ENCODE measurements at regions not wholly inside any gene's neighbourhood (a gene's known extent, or its start where the extent isn't known, plus 50 kb on each side); places are given as distances from the start of the nearest gene placed in this dataset.

DNA sequence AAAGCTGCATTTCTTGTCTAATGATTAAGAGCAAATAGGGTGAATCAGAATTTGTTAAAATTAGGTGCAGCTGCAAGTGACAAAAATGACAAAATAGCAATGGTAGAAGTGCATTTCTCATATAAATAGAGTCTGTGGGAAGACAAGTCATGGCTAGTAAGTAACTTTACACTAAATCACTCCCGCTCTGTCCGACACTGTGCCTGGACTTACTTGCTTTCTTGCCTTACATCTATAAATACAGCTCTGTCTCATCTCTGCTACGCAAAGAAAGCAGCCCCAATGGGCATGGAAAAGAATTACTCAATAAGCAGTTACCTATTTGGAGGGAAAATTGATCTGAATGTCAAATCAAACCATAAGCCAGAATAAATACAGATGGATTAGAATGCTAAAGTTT lies 245.4 kb upstream of the KRR1 start:
- Histone ChIP-seq H3K27ac (ENCODE audit: low read depth in 2 of 2, low read length in 1 of 2) (no peak overlapping the region), H3K4me2 (no peak overlapping the region), H3K4me3 (ENCODE audit: low read depth in 2 of 2, low read length in 1 of 2) (no peak overlapping the region), H3K9me3 (no peaks in the 10 kb centered on the region), H3K27me3 (ENCODE audit: insufficient read depth) (no peaks in the 10 kb centered on the region), H3K9me2 (no peaks in the 10 kb centered on the region), H4K20me1 (ENCODE audit: insufficient read depth) (no peaks in the 10 kb centered on the region), H3K36me3 (replicated peaks in 1 of 2; ENCODE audit: control insufficient read depth in 1 of 2, insufficient read depth in 2 of 2, low read length in 1 of 2) (no peaks in the 10 kb centered on the region), H3K4me1 (ENCODE audit: control insufficient read depth in 1 of 2, insufficient read depth in 2 of 2, low read depth in 1 of 2, low read length in 1 of 2) (peaks cover 6 to 14% of the 10 kb centered on the region in 2 experiments; a peak in 3 of 4 replicates), H3F3A (replicated peaks; ENCODE audit: insufficient read depth) (peaks cover 12% of the 10 kb centered on the region), H2AFZ (ENCODE audit: low read depth) (no peak overlapping the region), H3K9ac (no peak overlapping the region), H3K79me2 (ENCODE audit: insufficient read depth) (no peaks in the 10 kb centered on the region)
- ChIA-PET CTCF (no interaction called here), POLR2A (no interaction called here)
- 93% methylated on average over 3 of the region's 3 CpGs for WGBS (ENCODE audit: low lambda C conversion rate)
- DNase-seq, result no peak
- no peak for TF ChIP-seq YY1 (IDR thresholded peaks at IDR 0.05; ENCODE audit: low read depth)
- no peak for TF ChIP-seq FOXJ3 (CRISPR knock-in tag; IDR thresholded peaks at IDR 0.05)
- TF ChIP-seq POLR2AphosphoS5 (IDR thresholded peaks at IDR 0.05; ENCODE audit: low read depth, low read length), result no peak
- TF ChIP-seq MEF2A (IDR thresholded peaks at IDR 0.05; ENCODE audit: borderline replicate concordance, low read depth), result no peak
- TF ChIP-seq, protein P1, sequence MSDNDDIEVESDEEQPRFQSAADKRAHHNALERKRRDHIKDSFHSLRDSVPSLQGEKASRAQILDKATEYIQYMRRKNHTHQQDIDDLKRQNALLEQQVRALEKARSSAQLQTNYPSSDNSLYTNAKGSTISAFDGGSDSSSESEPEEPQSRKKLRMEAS (IDR thresholded peaks at IDR 0.05; ENCODE audit: low read depth), result no peak
- TF ChIP-seq SMC3 (IDR thresholded peaks at IDR 0.05; ENCODE audit: low read depth, low read length), result no peak
- no peak for TF ChIP-seq CHD2 (IDR thresholded peaks at IDR 0.05; ENCODE audit: low read length, partially characterized antibody)
- TF ChIP-seq ELF1 (IDR thresholded peaks at IDR 0.05), result no peak

DNA sequence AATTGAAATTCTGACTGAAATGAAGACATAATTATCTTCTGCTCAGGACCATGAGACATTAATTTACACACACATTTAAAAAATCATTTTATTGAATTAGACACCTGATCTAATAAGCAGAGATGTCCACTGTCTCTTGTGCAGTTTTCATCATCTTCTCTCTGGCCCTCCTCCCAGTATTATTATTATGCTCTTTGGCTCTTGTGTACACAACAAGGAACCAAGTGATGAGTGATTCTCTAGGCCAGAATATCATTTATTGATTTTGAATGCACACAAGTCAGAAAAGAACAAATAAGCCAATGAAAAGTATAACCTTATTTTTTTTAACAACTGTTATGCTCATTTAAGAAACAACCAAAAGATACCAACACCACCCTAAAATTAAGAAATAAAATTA lies 244.7 kb upstream of the KRR1 start:
- TF ChIP-seq MEF2A (IDR thresholded peaks at IDR 0.05; ENCODE audit: borderline replicate concordance, low read depth) (no peak), SMC3 (IDR thresholded peaks at IDR 0.05; ENCODE audit: low read depth, low read length) (no peak), RXRA (IDR thresholded peaks at IDR 0.05; ENCODE audit: borderline replicate concordance, low read depth) (no peak), JUND (IDR thresholded peaks at IDR 0.05) (no peak), RCOR1 (IDR thresholded peaks at IDR 0.05; ENCODE audit: low read length) (no peak), MXI1 (IDR thresholded peaks at IDR 0.05; ENCODE audit: low read depth, low read length) (no peak), TCF12 (IDR thresholded peaks at IDR 0.05) (no peak), FOSL2 (IDR thresholded peaks at IDR 0.05; ENCODE audit: borderline replicate concordance, low read depth) (no peak), TAF1 (IDR thresholded peaks at IDR 0.05; ENCODE audit: borderline replicate concordance, low read depth, low read length) (no peak), FOXJ3 (CRISPR knock-in tag; IDR thresholded peaks at IDR 0.05) (no peak), NFIC (IDR thresholded peaks at IDR 0.05; ENCODE audit: borderline replicate concordance) (no peak), NRF1 (IDR thresholded peaks at IDR 0.05; ENCODE audit: low read depth, low read length) (no peak), RFX5 (IDR thresholded peaks at IDR 0.05; ENCODE audit: low read length) (no peak)
- TF ChIP-seq, protein P1 (IDR thresholded peaks at IDR 0.05; ENCODE audit: low read depth), result no peak
- TF ChIP-seq, protein P2, sequence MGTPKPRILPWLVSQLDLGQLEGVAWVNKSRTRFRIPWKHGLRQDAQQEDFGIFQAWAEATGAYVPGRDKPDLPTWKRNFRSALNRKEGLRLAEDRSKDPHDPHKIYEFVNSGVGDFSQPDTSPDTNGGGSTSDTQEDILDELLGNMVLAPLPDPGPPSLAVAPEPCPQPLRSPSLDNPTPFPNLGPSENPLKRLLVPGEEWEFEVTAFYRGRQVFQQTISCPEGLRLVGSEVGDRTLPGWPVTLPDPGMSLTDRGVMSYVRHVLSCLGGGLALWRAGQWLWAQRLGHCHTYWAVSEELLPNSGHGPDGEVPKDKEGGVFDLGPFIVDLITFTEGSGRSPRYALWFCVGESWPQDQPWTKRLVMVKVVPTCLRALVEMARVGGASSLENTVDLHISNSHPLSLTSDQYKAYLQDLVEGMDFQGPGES (IDR thresholded peaks at IDR 0.05; ENCODE audit: low read depth, low read length), result no peak
- TF ChIP-seq, protein P3, sequence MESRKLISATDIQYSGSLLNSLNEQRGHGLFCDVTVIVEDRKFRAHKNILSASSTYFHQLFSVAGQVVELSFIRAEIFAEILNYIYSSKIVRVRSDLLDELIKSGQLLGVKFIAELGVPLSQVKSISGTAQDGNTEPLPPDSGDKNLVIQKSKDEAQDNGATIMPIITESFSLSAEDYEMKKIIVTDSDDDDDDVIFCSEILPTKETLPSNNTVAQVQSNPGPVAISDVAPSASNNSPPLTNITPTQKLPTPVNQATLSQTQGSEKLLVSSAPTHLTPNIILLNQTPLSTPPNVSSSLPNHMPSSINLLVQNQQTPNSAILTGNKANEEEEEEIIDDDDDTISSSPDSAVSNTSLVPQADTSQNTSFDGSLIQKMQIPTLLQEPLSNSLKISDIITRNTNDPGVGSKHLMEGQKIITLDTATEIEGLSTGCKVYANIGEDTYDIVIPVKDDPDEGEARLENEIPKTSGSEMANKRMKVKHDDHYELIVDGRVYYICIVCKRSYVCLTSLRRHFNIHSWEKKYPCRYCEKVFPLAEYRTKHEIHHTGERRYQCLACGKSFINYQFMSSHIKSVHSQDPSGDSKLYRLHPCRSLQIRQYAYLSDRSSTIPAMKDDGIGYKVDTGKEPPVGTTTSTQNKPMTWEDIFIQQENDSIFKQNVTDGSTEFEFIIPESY (IDR thresholded peaks at IDR 0.05; ENCODE audit: borderline replicate concordance, low read depth), result no peak
- TF ChIP-seq, protein P4, sequence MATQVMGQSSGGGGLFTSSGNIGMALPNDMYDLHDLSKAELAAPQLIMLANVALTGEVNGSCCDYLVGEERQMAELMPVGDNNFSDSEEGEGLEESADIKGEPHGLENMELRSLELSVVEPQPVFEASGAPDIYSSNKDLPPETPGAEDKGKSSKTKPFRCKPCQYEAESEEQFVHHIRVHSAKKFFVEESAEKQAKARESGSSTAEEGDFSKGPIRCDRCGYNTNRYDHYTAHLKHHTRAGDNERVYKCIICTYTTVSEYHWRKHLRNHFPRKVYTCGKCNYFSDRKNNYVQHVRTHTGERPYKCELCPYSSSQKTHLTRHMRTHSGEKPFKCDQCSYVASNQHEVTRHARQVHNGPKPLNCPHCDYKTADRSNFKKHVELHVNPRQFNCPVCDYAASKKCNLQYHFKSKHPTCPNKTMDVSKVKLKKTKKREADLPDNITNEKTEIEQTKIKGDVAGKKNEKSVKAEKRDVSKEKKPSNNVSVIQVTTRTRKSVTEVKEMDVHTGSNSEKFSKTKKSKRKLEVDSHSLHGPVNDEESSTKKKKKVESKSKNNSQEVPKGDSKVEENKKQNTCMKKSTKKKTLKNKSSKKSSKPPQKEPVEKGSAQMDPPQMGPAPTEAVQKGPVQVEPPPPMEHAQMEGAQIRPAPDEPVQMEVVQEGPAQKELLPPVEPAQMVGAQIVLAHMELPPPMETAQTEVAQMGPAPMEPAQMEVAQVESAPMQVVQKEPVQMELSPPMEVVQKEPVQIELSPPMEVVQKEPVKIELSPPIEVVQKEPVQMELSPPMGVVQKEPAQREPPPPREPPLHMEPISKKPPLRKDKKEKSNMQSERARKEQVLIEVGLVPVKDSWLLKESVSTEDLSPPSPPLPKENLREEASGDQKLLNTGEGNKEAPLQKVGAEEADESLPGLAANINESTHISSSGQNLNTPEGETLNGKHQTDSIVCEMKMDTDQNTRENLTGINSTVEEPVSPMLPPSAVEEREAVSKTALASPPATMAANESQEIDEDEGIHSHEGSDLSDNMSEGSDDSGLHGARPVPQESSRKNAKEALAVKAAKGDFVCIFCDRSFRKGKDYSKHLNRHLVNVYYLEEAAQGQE (IDR thresholded peaks at IDR 0.05; ENCODE audit: low read depth, low read length), result no peak
- TF ChIP-seq, protein P5, sequence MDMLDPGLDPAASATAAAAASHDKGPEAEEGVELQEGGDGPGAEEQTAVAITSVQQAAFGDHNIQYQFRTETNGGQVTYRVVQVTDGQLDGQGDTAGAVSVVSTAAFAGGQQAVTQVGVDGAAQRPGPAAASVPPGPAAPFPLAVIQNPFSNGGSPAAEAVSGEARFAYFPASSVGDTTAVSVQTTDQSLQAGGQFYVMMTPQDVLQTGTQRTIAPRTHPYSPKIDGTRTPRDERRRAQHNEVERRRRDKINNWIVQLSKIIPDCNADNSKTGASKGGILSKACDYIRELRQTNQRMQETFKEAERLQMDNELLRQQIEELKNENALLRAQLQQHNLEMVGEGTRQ (IDR thresholded peaks at IDR 0.05; ENCODE audit: borderline replicate concordance, low read depth, low read length), result no peak
- no peaks in the 10 kb centered on the region for H3K36me3 ChIP-seq (replicated peaks in 1 of 2; ENCODE audit: control insufficient read depth in 1 of 2, insufficient read depth in 2 of 2, low read length in 1 of 2)
- H3K9me2 ChIP-seq, result no peaks in the 10 kb centered on the region
- no peak overlapping the region for H3K27ac ChIP-seq (ENCODE audit: low read depth in 2 of 2, low read length in 1 of 2)
- peaks cover 6 to 19% of the 10 kb centered on the region in 2 experiments; a peak in 3 of 4 replicates for H3K4me1 ChIP-seq (ENCODE audit: control insufficient read depth in 1 of 2, insufficient read depth in 2 of 2, low read depth in 1 of 2, low read length in 1 of 2)
- H3K27me3 ChIP-seq (ENCODE audit: insufficient read depth), result no peaks in the 10 kb centered on the region
- peaks cover 17% of the 10 kb centered on the region for H3F3A ChIP-seq (replicated peaks; ENCODE audit: insufficient read depth)
- no peak overlapping the region for H2AFZ ChIP-seq (ENCODE audit: low read depth)
- no peak for DNase-seq
- no peak overlapping the region for H3K9ac ChIP-seq
- CTCF ChIA-PET, result no interaction called here
- H4K20me1 ChIP-seq (ENCODE audit: insufficient read depth), result no peaks in the 10 kb centered on the region
- H3K9me3 ChIP-seq, result no peaks in the 10 kb centered on the region
- POLR2A ChIA-PET, result no interaction called here
- H3K79me2 ChIP-seq (ENCODE audit: insufficient read depth), result no peaks in the 10 kb centered on the region
- no peak overlapping the region for H3K4me2 ChIP-seq
- no peak overlapping the region for H3K4me3 ChIP-seq (ENCODE audit: low read depth in 2 of 2, low read length in 1 of 2)
